ENCODE measurements at regions not wholly inside any gene's neighbourhood (a gene's known extent, or its start where the extent isn't known, plus 50 kb on each side); places are given as distances from the start of the nearest gene placed in this dataset.
"Not testable (repeated sequence)": the region's sequence is repeated elsewhere in the genome, so short reads cannot be mapped to it uniquely, and the experiment has no call there.

GRCh38 chr17:63173450-63173849 is 207.4 kb downstream of the TANC2 start:
- no peak for DNase-seq (ENCODE audit: low read depth, low spot score)

DNA sequence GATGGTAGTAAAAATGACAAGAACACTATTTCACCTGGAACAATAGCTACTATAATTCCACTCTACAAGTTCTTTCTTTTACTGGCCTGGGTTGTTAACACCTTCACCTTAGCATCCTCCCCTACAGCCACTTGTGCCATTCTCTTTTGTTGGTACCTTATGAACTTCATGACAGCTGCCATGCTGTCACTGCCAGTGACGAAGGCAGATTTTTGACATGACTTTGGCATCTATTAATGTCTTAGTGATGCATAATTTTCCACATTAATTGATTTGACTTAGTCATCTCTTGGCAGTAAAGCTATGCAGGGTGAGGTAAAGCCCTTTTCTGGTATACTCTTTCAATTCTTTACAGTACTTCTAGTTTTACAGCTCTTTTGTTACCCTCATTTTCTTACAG is 207.9 kb downstream of the TANC2 start:
- peak; percentile 31 for DNase-seq (ENCODE audit: low read depth, low spot score)

GRCh38 chr17:63178530-63178929 is 212.5 kb downstream of the TANC2 start:
- peak; percentile 64 for DNase-seq (ENCODE audit: low read depth, low spot score)

- no peak for DNase-seq (ENCODE audit: low read depth, low spot score)
Measured at GRCh38 chr17:63181856-63182255, 215.8 kb downstream of the TANC2 start.

GRCh38 chr17:63185420-63185819 is 219.4 kb downstream of the TANC2 start:
- DNase-seq (ENCODE audit: low read depth, low spot score) = no peak

- peak; percentile 44 for DNase-seq (ENCODE audit: low read depth, low spot score)
Measured at GRCh38 chr17:63189082-63189481, 223.0 kb downstream of the TANC2 start.

- no peak for DNase-seq (ENCODE audit: low read depth, low spot score)
Measured at GRCh38 chr17:63189930-63190329, 223.9 kb downstream of the TANC2 start.

DNA sequence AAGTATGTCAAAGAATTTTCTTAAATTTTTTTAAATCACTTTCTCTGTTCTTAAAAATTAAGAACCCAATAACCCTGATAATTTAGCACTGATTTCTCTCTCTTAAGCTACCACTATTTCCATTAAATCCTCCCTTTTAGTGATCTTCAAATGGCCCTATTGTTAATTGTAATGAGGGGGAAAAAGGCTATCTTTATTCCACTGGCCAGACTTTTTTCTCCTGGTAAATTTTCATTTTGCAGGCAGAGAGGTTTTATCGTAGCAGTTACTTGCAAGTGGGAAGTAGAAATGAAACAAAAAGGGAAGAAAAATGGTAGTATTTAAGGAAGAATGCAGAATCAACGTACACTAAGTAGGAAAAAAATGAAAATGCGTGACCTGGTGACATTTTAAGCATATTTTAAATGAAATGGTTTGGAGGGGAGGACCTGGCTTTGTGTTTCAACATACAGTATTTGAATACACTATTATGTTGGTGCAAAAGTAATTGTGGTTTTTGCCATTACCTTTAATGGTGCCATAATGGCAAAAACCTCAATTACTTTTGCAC is 224.9 kb downstream of the TANC2 start:
- no peak for DNase-seq (ENCODE audit: low read depth, low spot score)

- DNase-seq (ENCODE audit: low read depth, low spot score) = no peak
Measured at GRCh38 chr17:63191610-63192009, 225.6 kb downstream of the TANC2 start.

DNA sequence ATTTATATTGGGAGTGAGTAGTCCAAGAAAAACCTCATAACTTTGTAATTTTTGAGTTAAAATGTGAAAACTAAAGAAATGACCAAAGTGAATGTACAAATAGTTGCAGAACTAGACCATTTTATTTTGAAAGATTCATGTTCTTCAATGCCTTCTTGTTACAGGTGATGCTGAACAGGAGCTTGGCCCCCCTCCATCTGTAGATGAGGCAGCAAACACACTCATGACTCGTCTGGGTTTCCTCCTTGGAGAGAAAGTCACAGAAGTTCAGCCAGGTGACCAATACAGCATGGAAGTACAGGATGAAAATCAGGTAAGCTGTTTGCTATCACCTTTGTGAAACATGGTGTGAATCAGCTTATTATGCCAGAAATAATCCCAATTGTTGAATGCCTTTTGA is 227.8 kb downstream of the TANC2 start:
- no peak for DNase-seq (ENCODE audit: low read depth, low spot score)

DNA sequence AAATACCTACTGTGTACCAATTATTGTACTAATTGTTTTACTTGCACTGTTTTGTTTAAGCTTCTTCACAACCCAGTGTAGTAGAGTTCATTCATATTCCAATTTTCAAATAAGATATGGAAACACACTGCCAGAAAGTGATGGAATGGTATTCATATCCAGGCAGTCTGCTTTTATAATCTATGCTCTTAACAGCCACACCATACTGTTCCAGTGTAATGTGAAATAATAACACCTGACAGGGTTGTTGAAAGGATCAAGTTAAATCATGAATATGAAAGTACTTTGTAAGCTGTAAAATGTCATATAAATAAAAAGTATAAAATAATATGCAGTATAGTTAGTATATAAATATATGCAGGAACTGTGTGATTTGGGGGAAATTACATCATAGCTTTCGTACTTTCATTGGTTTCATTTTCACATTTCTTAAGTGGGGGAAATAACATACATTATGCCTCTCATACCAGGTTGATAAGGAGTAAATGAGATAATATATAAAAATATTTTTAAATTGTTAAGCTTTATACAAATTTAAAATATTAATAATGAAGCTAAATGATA is 230.8 kb downstream of the TANC2 start:
- DNase-seq (ENCODE audit: low read depth, low spot score) = no peak

DNA sequence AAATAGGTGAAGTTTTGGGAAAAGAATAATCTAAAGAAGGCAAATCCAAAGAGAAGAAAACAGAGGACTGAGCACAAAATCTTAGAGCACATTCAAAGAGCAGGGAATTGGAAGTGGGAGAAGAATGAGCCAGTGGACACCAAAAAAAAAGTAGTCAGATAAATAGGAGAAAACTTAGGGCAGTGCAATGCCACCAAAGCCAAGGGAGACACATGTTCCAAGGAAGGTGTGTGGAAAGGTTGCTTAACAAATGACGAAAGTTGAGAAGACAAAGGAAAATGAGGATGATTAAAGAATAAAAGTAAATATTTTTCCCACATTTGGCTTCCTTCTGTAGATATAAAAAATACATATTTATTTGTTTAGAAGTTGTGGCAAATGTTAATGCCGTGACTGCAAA is 237.6 kb downstream of the TANC2 start:
- no peak for DNase-seq (ENCODE audit: low read depth, low spot score)

GRCh38 chr17:63221939-63222338 is 224.2 kb downstream of the CYB561 start:
- no peak for DNase-seq (ENCODE audit: low read depth, low spot score)

DNA sequence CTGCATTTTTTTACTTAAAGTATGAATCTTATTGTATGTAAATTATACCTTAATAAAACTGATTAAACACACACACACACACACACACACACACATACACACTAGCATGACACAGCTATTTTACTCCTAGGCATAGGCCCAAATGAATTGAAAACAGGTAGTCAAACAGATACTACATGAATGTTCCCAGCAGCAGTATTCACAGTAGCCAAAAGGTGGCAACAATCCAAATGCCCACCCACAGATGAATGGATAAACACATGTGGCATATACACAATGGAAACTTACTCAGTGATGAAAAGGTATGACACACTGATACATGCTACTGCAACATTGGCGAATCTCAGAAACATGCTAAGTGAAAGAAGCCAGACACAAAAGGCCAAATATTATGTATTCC is 223.5 kb downstream of the CYB561 start:
- peak; percentile 6 for DNase-seq (ENCODE audit: low read depth, low spot score)

- no peak for DNase-seq (ENCODE audit: low read depth, low spot score)
Measured at GRCh38 chr17:63223212-63223911, 222.7 kb downstream of the CYB561 start.

DNA sequence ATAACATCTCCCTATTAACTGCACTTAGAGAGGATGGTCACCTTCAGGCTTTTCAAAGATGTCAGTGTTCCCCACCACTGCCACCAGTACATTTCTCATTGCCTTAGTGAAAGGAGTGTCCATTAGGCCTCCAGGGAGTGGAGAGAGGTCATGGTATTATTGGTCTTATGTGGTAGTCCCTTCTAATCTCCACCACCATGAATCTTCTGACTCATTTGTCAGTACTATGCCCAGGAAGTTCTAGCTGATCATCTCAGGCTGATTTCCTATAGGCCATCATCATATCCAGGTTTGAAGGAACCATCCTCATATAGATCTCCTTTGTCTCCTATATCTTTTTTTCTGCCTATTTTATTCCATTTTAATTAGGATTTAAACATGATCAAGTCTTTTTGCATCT is 221.5 kb downstream of the CYB561 start:
- DNase-seq (ENCODE audit: low read depth, low spot score) = no peak

DNA sequence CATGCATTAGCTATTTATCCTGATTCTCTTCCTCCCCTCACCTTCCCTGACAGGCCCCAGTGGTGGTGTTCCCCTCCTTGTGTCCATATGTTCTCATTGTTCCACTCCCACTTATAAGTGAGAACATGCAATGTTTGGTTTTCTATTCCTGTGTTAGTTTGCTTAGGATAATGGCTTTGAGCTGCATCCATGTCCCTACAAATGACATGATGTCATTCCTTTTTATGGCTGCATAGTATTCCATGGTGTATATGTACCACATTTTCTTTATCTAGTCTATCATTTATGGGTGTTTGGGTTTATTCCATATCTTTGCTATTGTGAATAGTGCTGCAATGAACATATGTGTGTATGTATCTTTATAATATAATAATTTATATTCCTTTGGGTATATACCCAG is 219.4 kb downstream of the CYB561 start:
- not testable (repeated sequence) for DNase-seq (ENCODE audit: low read depth, low spot score)

DNA sequence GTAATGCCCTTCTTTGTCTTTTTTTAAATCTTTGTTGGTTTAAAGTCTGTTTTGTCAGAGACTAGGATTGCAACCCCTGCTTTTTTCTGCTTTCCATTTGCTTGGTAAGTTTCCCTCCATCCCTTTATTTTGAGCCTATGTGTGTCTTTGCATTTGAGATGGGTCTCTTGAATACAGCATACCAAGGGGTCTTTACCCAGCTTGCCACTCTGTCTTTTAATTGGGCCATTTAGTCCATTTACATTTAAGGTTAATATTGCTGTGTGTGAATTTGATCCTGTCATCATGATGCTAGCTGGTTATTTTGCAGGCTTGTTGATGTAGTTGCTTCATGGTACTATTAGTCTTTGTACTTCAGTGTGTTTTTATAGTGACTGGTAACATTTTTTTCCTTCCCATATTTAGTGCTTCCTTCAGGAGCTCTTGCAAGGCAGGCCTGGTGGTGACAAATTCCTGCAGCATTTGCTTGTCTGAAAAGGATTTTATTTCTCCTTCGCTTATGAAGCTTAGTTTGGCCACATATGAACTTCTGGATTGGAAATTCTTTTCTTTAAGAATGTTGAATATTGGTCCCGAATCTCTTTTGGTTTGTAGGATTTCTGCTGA is 215.0 kb downstream of the CYB561 start:
- not testable (repeated sequence) for DNase-seq (ENCODE audit: low read depth, low spot score)

GRCh38 chr17:63232565-63233310 is 213.4 kb downstream of the CYB561 start:
- no peak for DNase-seq (ENCODE audit: low read depth, low spot score)

DNA sequence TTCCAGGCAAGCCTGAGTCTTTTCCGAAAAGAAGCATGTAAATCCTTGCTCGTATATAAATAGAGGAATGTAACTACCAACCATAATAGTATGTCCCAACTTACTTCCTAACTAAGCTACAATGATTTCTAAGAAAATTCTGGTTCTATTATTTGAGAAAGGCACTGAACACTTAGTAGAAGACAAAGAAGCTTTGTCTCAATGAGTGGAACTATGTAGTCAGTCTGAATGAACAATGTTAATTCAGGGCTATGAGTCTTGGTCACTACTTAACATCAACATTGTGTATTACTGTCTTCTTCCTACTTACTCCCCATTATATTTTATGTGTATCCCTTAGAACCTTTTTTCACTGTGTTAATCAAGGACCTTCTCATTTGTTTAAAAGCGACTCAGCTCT is 206.0 kb downstream of the CYB561 start:
- no peak for DNase-seq (ENCODE audit: low read depth, low spot score)

GRCh38 chr17:63246344-63246743 is 199.8 kb downstream of the CYB561 start:
- peak; percentile 6 for DNase-seq (ENCODE audit: low read depth, low spot score)

DNA sequence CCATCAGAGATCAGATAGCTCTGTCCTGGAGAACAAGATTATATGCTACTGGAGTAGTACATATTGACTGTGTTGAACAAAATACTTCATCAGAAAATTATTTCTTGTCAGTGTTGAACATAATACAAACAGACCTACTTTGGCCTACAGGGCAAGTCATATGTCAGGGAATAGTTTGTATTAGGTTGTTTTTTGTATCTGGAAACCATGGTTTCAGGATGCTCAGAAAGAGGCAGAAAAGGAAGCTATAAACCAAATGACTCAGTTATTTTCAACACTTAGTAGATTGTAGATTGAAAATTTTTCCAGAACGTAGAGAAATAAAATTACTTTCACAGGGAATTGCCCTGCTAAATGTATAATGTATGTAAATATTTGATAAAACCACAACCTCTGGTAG is 198.4 kb downstream of the CYB561 start:
- DNase-seq (ENCODE audit: low read depth, low spot score) = no peak

All from astrocyte of the hippocampus (primary cell).